OCI-LY1 (cell line): ENCODE measurements at regions not wholly inside any gene's neighbourhood (a gene's known extent, or its start where the extent isn't known, plus 50 kb on each side); places are given as distances from the start of the nearest gene placed in this dataset.

Experiments
- CTCF ChIP-seq: fragments of 200-600 bp; sonication (generic), shearing (Covaris generic); IDR thresholded peaks from 2 replicates; pipeline ENCODE4 v1.5.1; 2017; ENCODE audit warnings: mild to moderate bottlenecking, antibody characterized with exemption, low read length, moderate library complexity, mixed read lengths
- EZH2 ChIP-seq: fragments of 200-600 bp; sonication (generic), shearing (Covaris generic); IDR thresholded peaks from 2 replicates; pipeline ENCODE4 v1.8.0; 2017; ENCODE audit warnings: borderline replicate concordance, mixed run types, mild to moderate bottlenecking, antibody characterized with exemption, low read length, moderate library complexity, mixed read lengths

GRCh38 chr5:77156379-77156778 is 54.1 kb upstream of the PDE8B start:
- no peak for TF ChIP-seq CTCF
- TF ChIP-seq EZH2: no peak
